GM12875 (cell line): ENCODE measurements at regions not wholly inside any gene's neighbourhood (a gene's known extent, or its start where the extent isn't known, plus 50 kb on each side); places are given as distances from the start of the nearest gene placed in this dataset.

Experiments
- H3K4me3 ChIP-seq: one replicate; pipeline ENCODE4 v1.5.1; 2011; ENCODE audit warnings: low read depth, low read length, control low read depth
- TF ChIP-seq, protein P1 (sequence below): IDR thresholded peaks from 2 replicates; pipeline ENCODE4 v1.5.1; 2011; ENCODE audit warnings: low read depth, mild to moderate bottlenecking, control low read depth, inconsistent platforms, low read length, moderate library complexity, borderline replicate concordance; ENCODE audit not compliant: insufficient read depth

DNA sequence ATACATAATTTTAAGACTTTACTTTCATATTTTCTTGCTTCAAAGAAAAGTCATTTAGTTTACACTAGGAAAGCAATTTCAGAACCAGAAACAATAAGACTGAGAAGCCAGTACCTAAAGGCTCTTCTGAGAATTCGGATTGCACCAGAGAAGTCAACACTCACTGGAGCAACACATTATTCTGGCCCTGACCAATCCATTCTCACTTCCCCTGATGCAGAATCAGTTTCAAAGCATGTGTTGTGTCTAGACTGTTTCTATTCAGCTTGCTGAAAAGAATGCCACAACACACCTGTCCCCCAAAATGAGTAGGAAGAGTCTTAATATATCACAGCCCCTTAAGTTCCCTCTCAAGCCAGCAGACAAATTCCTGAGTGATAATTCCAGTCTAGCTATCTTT lies 1074.3 kb upstream of the TENM4 start:
- TF ChIP-seq, protein P1, sequence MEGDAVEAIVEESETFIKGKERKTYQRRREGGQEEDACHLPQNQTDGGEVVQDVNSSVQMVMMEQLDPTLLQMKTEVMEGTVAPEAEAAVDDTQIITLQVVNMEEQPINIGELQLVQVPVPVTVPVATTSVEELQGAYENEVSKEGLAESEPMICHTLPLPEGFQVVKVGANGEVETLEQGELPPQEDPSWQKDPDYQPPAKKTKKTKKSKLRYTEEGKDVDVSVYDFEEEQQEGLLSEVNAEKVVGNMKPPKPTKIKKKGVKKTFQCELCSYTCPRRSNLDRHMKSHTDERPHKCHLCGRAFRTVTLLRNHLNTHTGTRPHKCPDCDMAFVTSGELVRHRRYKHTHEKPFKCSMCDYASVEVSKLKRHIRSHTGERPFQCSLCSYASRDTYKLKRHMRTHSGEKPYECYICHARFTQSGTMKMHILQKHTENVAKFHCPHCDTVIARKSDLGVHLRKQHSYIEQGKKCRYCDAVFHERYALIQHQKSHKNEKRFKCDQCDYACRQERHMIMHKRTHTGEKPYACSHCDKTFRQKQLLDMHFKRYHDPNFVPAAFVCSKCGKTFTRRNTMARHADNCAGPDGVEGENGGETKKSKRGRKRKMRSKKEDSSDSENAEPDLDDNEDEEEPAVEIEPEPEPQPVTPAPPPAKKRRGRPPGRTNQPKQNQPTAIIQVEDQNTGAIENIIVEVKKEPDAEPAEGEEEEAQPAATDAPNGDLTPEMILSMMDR: no peak
- no peak overlapping the region for H3K4me3 ChIP-seq

DNA sequence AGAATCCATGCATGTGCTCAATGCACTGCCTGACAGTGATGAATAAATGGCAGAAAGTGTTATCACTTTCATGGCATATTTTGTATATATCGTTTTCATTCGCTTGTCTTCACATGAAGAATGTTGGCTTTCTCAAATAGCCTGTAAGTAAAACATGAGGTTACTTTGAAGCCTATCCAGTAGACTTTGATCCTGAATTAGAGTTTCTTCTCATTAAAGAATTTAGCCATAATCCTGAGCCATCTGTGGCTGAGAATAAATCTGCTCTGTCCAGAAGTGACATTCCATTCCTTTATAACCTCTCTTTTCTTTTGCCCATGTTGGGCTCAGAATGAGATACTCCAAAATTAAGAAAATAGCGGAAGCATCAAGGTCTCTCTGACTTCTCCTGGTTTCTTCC lies 1071.7 kb upstream of the TENM4 start:
- H3K4me3 ChIP-seq: no peak overlapping the region
- TF ChIP-seq, protein P1: no peak

DNA sequence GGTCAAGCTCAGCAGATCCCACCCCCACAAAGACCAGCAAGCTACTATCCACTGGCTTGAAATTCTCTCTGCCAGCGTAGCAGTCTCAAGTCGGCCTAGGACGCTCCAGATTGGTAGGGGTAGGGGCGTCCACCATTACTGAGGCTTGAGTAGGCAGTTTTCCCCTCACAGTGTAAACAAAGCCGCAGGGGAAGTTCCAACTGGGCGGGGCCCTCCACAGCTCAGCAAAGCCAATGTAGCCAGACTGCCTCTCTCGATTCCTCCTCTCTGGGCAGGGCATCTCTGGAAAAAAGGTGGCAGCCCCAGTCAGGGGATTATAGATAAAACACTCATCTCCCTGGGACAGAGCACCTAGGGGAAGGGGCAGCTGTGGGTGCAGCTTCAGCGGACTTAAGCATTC lies 1064.9 kb upstream of the TENM4 start:
- TF ChIP-seq, protein P1: no peak
- no peak overlapping the region for H3K4me3 ChIP-seq

DNA sequence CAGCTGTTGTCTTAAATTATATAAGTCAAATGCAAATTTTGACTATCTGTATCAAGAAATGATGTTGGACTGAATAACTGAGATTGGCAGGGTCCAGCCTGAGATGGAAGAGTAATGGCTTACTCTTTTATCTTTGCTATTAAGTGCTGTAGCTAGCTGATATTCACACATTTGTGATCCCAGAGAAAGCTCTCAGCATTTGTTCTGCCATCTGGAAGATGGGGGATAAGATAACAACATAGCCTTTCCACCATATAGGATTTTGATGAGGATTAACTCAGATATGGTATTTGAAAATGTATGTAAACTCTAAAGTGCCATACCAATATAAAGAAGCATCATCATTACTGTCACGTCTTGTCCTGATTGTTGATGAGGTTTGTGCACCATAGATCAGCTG lies 1063.2 kb upstream of the TENM4 start:
- TF ChIP-seq, protein P1: no peak

DNA sequence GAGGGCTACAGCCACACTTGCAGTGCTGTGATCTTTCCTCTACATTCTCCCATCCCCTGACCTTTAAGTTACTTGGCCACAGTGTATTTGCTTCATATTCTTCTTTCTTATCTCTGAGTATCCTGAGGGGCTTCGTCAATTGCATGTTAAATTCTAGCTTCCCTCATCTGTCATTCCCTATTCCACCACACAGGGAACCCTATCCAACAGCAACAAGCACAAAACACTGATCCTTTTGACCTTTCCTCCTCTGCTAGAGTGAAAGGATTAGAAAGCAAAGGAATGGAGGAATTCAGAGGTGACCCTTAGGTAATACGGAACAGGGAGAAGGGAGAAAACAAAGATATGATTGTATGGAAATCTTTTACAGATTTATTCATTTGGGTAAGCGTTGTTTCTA lies 1061.7 kb upstream of the TENM4 start:
- TF ChIP-seq, protein P1: no peak
- no peak overlapping the region for H3K4me3 ChIP-seq

More for the DNA sequence above, 1063.2 kb upstream of the TENM4 start:
- H3K4me3 ChIP-seq: no peak overlapping the region

DNA sequence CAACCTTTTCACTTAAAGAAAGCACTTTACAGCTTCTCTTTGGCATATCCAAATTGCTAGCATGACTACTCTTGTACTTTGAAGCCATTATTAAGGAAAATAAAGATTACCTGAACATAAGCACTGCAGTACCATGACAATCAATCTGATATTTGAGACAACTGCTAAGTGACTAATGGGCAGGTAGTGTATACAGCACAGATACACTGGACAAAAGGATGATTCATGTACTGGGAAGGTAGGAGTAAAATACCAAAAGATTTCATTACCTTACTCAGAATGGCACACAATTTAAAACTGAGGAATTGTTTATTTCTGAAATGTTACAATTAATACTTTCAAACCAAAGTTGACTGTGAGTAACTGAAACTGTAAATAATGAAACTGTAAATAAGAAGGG lies 1054.3 kb upstream of the TENM4 start:
- no peak overlapping the region for H3K4me3 ChIP-seq
- TF ChIP-seq, protein P1: no peak

DNA sequence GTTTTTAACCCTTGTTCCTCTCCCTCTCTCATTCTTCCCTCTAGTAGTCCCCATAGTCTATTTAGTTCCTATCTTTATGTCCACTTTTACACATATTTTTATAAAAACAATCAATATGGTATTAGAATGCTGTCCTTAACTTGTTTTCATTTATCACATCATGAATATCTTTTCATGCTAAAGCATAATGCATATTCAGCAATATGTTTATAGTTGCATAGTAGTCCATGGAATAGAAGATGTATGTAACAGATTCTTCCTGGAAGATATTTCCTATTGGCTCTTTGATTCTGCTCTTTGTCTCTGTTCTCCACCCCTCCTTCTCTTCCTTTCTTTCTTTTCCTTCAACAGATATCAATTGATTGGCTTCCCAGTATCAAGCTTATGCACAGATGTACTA lies 1047.1 kb upstream of the TENM4 start:
- no peak overlapping the region for H3K4me3 ChIP-seq
- TF ChIP-seq, protein P1: no peak
